ELF-1 (cell line): ENCODE measurements at regions not wholly inside any gene's neighbourhood (a gene's known extent, or its start where the extent isn't known, plus 50 kb on each side); places are given as distances from the start of the nearest gene placed in this dataset.
"Not testable (repeated sequence)": the region's sequence is repeated elsewhere in the genome, so short reads cannot be mapped to it uniquely, and the experiment has no call there.

Source experiments
- DNase-seq: peaks from one replicate; pipeline ENCODE4 v3.0.0-alpha.2; 2016; ENCODE audit warnings: low read depth, low spot score

- DNase-seq: no peak
Measured at GRCh38 chr1:48084826-48085225, 87.6 kb upstream of the TRABD2B start.

- no peak for DNase-seq
Measured at GRCh38 chr1:48082271-48082962, 85.2 kb upstream of the TRABD2B start.

DNA sequence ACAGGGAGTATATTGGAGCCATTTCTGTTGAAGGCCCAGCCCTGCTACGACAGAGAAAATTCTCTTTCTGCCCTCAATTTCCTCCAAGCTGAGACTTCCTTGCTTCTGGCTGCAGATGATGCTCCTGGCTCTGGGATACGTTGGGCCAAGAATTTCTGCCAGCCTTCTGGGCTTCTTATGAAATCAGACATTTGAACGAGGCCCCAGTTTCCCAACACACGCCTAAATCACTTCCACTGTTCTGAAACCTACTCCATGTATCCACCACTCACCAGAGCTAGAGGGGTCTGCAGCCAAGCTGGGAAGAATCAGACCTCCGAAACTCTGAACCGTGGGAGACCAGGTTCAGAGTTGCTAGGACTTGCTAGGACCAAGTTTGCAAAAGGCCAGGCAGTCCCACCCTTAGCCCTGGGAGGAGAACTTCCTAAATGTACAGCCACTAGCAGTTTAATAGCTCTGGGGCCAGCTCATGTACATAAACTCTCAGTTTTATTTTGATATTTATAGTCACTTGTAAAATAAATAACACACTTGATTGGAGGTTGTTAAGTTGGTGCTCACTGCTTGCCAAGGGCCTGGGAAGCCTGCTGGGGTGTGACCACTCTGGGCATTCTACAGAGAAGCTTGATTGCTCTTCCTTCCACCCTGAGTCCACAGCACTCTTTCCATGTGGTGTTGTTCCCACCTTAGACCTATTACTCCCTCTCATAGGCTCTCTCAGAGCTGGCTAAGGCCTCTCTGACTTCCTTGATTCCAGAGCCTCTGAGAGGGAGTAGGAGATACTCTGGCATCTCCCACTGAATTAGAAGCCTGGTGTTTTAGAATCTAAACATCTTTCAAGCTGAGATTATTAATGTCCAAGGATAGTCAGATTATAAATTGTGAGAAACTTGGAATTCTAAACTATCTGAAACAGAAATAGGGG lies 83.4 kb upstream of the TRABD2B start:
- no peak for DNase-seq

DNA sequence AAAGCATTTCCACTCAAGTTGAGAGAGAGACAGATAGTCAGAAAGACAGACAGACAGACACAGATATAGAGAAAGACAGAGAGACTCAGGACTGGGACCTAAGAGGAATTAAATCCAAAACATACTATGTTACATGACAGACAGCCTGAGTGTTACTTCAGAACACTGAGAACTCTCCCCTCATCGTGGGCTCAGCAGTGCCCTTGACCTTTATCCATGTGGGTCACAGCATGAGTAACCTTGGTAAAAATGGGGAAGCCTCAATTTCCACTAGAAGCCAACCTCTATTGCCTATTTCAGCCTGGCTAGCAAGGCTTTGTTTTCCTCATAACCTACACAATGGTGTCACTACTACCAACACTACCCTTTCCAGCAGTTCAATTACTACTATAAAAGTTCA lies 81.9 kb upstream of the TRABD2B start:
- DNase-seq: no peak

DNA sequence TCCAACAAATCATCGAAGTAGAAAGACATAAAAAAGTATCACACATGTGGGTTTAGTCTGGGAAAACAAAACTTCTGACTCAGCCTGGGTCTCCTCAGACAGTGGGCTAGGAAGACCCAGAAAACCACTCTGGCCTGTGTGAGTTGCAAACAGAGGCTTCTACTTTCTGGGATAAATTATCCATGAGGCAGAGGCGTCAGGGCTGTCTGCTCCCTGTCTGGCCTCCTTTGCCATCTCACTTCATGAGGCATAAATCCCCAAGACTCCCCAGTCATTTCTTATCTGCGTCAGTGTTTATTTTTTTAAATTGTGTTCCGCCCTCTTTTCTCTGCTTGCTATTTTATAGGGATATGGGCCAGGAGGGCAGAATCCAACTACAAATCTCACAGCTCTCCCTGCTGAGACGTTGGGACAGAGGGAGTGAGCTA lies 80.6 kb upstream of the TRABD2B start:
- DNase-seq: no peak

DNA sequence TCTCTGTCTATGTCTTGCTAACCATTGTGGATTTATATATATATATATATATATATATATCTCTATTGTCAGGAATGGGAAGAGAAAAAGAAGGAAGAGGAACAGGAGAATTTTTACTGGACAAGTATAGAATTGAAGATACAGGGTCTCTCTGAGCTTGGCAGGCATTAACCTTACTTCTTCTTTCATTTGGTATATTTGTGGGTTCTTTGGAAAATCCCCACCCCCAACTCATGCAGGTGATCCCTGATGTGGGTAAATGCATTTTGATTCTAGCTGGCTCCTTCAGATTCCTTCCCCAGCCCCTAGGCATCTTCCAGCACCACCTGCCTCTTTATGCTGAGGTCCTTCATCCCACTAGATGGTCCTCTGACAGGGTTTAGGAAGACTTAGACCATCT lies 78.8 kb upstream of the TRABD2B start:
- no peak for DNase-seq

GRCh38 chr1:48073798-48074530 lies 76.8 kb upstream of the TRABD2B start:
- DNase-seq: no peak

DNA sequence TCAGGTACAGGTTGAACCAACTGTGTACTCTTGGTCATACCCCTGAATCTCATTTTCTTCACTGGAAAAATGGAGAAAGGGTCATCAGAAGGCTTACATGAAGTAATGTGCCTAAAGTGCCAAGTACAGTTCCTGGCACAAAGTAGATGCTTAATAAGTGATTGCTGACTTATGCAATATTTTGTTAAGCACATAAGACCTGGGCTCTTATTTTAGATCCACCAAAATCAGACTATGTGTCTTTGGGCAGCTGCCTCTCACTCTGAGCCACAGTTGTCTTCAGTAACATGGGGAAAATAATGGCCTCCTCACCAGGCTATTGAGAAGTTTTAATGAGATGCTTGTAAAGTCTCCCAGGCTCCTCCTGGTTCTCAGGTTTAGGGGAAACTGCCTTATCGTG lies 74.3 kb upstream of the TRABD2B start:
- DNase-seq: no peak

- DNase-seq: no peak
Measured at GRCh38 chr1:48070396-48070750, 73.2 kb upstream of the TRABD2B start.

- DNase-seq: no peak
Measured at GRCh38 chr1:48069662-48070395, 72.6 kb upstream of the TRABD2B start.

GRCh38 chr1:48068206-48068605 lies 71.0 kb upstream of the TRABD2B start:
- no peak for DNase-seq

GRCh38 chr1:48066936-48067335 lies 69.8 kb upstream of the TRABD2B start:
- no peak for DNase-seq

DNA sequence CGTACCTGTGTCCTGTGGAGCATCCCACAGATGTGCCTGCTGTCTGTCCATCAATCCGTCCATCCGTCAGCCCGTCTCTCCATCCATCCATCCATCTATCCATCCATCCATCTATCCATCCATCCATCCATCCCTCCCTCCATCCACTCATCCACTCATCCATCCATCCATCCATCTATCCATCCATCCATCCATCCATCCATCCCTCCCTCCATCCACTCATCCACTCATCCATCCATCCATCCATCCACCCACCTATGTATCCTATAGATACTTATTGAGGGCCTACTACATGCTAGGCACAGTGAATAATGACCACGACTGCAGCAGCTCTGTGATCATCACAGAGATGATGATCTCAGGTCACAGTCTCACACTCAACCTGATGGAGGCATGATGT lies 67.5 kb upstream of the TRABD2B start:
- DNase-seq: not testable (repeated sequence)

GRCh38 chr1:48062353-48062752 lies 65.2 kb upstream of the TRABD2B start:
- DNase-seq: no peak

DNA sequence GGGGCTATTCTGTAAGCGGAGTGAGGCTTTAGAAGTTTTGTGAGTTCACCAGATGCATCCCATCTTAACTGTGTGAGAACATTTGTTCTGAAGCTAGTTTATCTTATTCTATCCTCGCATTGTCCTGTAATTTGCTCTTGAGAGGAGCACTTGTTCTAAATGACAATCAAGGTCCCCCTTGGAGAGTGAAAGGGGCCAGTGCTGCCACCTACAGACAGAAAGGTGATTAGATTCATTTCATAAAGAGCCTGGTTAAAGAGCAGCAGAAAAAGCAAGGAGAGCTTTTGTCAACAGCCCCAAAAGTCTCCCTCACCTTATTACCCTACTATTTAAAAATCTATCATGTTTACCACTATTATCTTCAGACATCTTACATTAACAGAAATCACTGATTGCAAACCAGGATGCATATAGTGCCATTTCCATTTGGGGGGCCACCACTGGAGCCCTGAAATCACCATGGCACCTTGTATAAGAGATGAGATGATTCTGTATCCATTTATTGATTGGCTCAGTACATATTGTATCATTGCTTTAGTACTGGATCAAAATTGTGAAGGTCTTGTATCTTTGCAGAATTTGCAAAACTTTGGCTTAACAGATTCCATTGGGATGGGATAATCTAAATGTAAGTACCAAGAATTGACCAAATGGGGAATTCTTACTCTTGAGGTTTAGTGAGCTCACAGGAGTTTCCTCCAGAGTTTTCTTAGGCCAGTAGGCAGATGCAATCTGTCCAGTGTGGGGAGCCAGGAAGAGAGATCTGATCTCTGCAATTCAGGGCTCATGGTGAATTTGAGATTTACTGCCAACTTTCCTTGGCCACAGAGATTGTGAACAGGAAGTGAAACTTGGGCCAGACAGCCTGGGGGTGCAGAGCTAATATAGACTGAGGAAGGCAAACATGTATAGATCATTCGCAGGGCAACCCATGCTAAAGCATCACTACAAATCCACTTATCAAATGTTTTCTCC lies 64.3 kb upstream of the TRABD2B start:
- peak; percentile 75 for DNase-seq

GRCh38 chr1:48059289-48059688 lies 62.1 kb upstream of the TRABD2B start:
- DNase-seq: no peak

- DNase-seq: no peak
Measured at GRCh38 chr1:48058135-48059025, 61.2 kb upstream of the TRABD2B start.

DNA sequence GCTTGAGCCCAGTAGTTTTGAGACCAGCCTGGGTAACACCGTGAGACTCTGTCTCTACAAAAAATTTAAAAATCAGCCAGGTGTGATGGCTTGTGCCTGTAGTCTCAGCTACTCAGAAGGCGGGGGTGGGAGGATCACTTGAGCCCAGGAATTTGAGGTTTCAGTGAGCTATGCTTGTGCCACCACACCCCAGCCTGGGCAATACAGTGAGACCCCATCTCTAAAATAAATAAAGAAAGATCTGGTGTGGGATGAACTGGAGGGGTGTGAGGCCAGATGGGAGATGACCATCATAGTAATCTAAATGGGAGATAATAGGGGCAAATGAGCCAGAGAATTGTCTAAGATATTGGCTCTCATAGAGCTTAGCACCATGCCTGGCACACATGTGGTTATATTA lies 60.1 kb upstream of the TRABD2B start:
- DNase-seq: no peak
